ENCODE measurements at regions not wholly inside any gene's neighbourhood (a gene's known extent, or its start where the extent isn't known, plus 50 kb on each side); places are given as distances from the start of the nearest gene placed in this dataset.

DNA sequence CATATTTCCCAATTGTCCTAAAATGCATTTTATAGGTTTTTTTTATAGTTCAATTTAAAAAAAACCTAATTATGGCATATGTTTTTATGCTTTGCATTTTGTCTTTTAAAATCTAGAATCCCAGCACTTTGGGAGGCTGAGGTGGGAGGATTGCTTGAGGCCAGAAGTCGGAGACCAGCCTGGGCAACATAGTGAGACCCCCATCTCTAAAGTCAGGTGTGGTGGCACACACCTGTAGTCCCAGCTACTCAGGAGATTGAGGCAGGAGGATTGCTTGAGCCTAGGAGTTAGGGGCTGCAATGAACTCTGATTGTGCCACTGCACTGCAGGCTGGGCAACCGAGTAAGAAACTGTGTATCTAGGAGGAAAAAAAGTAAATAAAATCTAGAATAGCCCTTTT is 137.2 kb upstream of the POU3F1 start:
- TF ChIP-seq POLR2A (IDR thresholded peaks at IDR 0.05; ENCODE audit: low read depth, low read length) (no peak), CTCF (IDR thresholded peaks at IDR 0.05; ENCODE audit: extremely low read depth in 1 of 2, insufficient read depth in 1 of 2, low read depth in 1 of 2, low read length in 2 of 2) (no peak), FOS (IDR thresholded peaks at IDR 0.05; ENCODE audit: borderline replicate concordance, insufficient read depth, low read length) (no peak), JUN (IDR thresholded peaks at IDR 0.05; ENCODE audit: borderline replicate concordance, insufficient read depth, insufficient read length, low read depth) (no peak), GATA2 (IDR thresholded peaks at IDR 0.05; ENCODE audit: insufficient read depth, insufficient read length, low read depth, low read length) (no peak), POLR2AphosphoS5 (IDR thresholded peaks at IDR 0.05; ENCODE audit: insufficient read depth, low read depth, low read length) (no peak), MAX (IDR thresholded peaks at IDR 0.05; ENCODE audit: insufficient read depth, insufficient read length) (no peak), EZH2 (IDR thresholded peaks at IDR 0.05; ENCODE audit: borderline replicate concordance, low read depth, low read length, severe bottlenecking) (no peak), MYC (IDR thresholded peaks at IDR 0.05; ENCODE audit: low read depth, low read length) (no peak)
- H2AFZ ChIP-seq (ENCODE audit: low read depth, low read length) = no peak overlapping the region
- H3K9me1 ChIP-seq (replicated peaks; ENCODE audit: control insufficient read depth, extremely low read depth, insufficient read depth, low read length) = no peaks in the 10 kb centered on the region
- no peaks in the 10 kb centered on the region for H3K4me1 ChIP-seq (ENCODE audit: control insufficient read depth, extremely low read depth, insufficient read depth, low read length)
- no peak for DNase-seq (ENCODE audit: low read depth, low spot score)
- no peak overlapping the region for H3K4me2 ChIP-seq (ENCODE audit: insufficient read depth, low read length)
- H3K9me3 ChIP-seq (replicated peaks; ENCODE audit: control insufficient read depth, insufficient read depth, low read length) = no peaks in the 10 kb centered on the region
- no peak overlapping the region for H3K27ac ChIP-seq (ENCODE audit: insufficient read depth, low read depth, low read length)
- no peaks in the 10 kb centered on the region for H3K79me2 ChIP-seq (ENCODE audit: control insufficient read depth, insufficient read depth, low read length)
- dilution Hi-C loops (cut with MboI; ENCODE audit: extremely low pct_ligation_motif_present, low sequenced_read_pairs) = no loop called here
- no TSS peak for BruUV-seq (replicated peaks)
- no peaks in the 10 kb centered on the region for H4K20me1 ChIP-seq (replicated peaks; ENCODE audit: control insufficient read depth, extremely low read depth, insufficient read depth, low read length)
- CTCF ChIA-PET = interaction anchor here (1.0 kb wide), 1 partner anchor 11 kb away, joined by 3 read pairs; no protein-coding TSS in a partner anchor
- FAIRE-seq = no peak
- no peak overlapping the region for H3K4me3 ChIP-seq (replicated peaks in 1 of 3; ENCODE audit: insufficient read depth in 1 of 3, low read depth in 1 of 3, low read length in 3 of 3)
- intact Hi-C loops (cut with micrococcal nuclease) = no loop called here
- H3K36me3 ChIP-seq (ENCODE audit: control insufficient read depth in 2 of 2, extremely low read depth in 1 of 2, insufficient read depth in 2 of 2, low read length in 2 of 2) = no peaks in the 10 kb centered on the region
- peaks cover 0 to 2% of the 10 kb centered on the region in 2 experiments for H3K27me3 ChIP-seq (ENCODE audit: control insufficient read depth in 2 of 2, insufficient read depth in 2 of 2, low read length in 2 of 2)
- POLR2A ChIA-PET = no interaction called here
- no peak overlapping the region for H3K9ac ChIP-seq (replicated peaks; ENCODE audit: extremely low read depth, insufficient read depth, low read length)
